HUES64 (cell line): ENCODE measurements at regions not wholly inside any gene's neighbourhood (a gene's known extent, or its start where the extent isn't known, plus 50 kb on each side); places are given as distances from the start of the nearest gene placed in this dataset.

ENCODE experiments used
- H3K27ac ChIP-seq: 2 replicates; pipeline ENCODE4 v1.7.0; 2013; ENCODE audit warnings: low read depth, low read length, inconsistent platforms
- H3K27me3 ChIP-seq: 2 replicates; pipeline ENCODE4 v1.6.1; 2013; ENCODE audit warnings: mild to moderate bottlenecking, low read length; ENCODE audit not compliant: insufficient read depth
- H3K36me3 ChIP-seq: 2 replicates; pipeline ENCODE4 v1.6.1; 2013; ENCODE audit warnings: mild to moderate bottlenecking, low read length; ENCODE audit not compliant: insufficient read depth
- H3K4me1 ChIP-seq: 2 replicates; pipeline ENCODE4 v1.6.1; 2013; ENCODE audit warnings: mild to moderate bottlenecking, low read length, moderate library complexity; ENCODE audit not compliant: insufficient read depth
- H3K4me3 ChIP-seq: 2 replicates; pipeline ENCODE4 v1.5.1; 2013; ENCODE audit warnings: mild to moderate bottlenecking, low read length, moderate library complexity
- H3K9ac ChIP-seq: 2 replicates; pipeline ENCODE4 v1.6.1; 2013; ENCODE audit warnings: mild to moderate bottlenecking, low read depth, low read length
- H3K9me3 ChIP-seq: 2 replicates; pipeline ENCODE4 v1.6.1; 2013; ENCODE audit warnings: low read depth, low read length; ENCODE audit not compliant: insufficient read depth
- WGBS: fragments of 150-250, 120-280 bp; methylation state at CpG from one replicate; pipeline ENCODE4 v1.1.7; 2013; ENCODE audit warnings: missing lambda C conversion rate; 5-methylcytosine and 5-hydroxymethylcytosine counted together

GRCh38 chr7:13282377-13282980 is 595.0 kb downstream of the ARL4A start:
- no peaks in the 10 kb centered on the region for H3K36me3 ChIP-seq
- H3K4me3 ChIP-seq = no peak overlapping the region
- H3K9ac ChIP-seq = no peak overlapping the region
- no peaks in the 10 kb centered on the region for H3K27me3 ChIP-seq
- no peak overlapping the region for H3K27ac ChIP-seq
- 96% methylated on average over 2 of the region's 3 CpGs for WGBS
- H3K9me3 ChIP-seq = no peaks in the 10 kb centered on the region
- H3K4me1 ChIP-seq = no peaks in the 10 kb centered on the region

- Histone ChIP-seq H3K36me3 (no peaks in the 10 kb centered on the region), H3K4me3 (no peak overlapping the region), H3K9ac (no peak overlapping the region), H3K4me1 (no peaks in the 10 kb centered on the region), H3K27ac (no peak overlapping the region), H3K27me3 (no peaks in the 10 kb centered on the region), H3K9me3 (no peaks in the 10 kb centered on the region)
- WGBS = 93% methylated on average over 3 of the region's 4 CpGs
Observed at GRCh38 chr7:13286916-13287315, 599.5 kb downstream of the ARL4A start.

GRCh38 chr7:13288516-13288915 is 601.1 kb downstream of the ARL4A start:
- no peaks in the 10 kb centered on the region for H3K27me3 ChIP-seq
- H3K4me1 ChIP-seq = no peaks in the 10 kb centered on the region
- H3K36me3 ChIP-seq = no peaks in the 10 kb centered on the region
- H3K9ac ChIP-seq = no peak overlapping the region
- H3K9me3 ChIP-seq = no peaks in the 10 kb centered on the region
- no peak overlapping the region for H3K27ac ChIP-seq
- H3K4me3 ChIP-seq = no peak overlapping the region

- no peaks in the 10 kb centered on the region for H3K27me3 ChIP-seq
- H3K4me3 ChIP-seq = no peak overlapping the region
- H3K27ac ChIP-seq = no peak overlapping the region
Observed at GRCh38 chr7:13290975-13291374, 603.5 kb downstream of the ARL4A start.

GRCh38 chr7:13293264-13294002 is 606.0 kb downstream of the ARL4A start:
- no peak overlapping the region for H3K27ac ChIP-seq
- H3K36me3 ChIP-seq = no peaks in the 10 kb centered on the region
- no peak overlapping the region for H3K9ac ChIP-seq
- H3K9me3 ChIP-seq = no peaks in the 10 kb centered on the region
- WGBS = 89% methylated on average over 1 of the region's 2 CpGs
- no peaks in the 10 kb centered on the region for H3K4me1 ChIP-seq
- no peak overlapping the region for H3K4me3 ChIP-seq
- no peaks in the 10 kb centered on the region for H3K27me3 ChIP-seq

More at GRCh38 chr7:13290975-13291374, 603.5 kb downstream of the ARL4A start:
- Histone ChIP-seq H3K4me1 (no peaks in the 10 kb centered on the region), H3K9me3 (no peaks in the 10 kb centered on the region), H3K36me3 (no peaks in the 10 kb centered on the region), H3K9ac (no peak overlapping the region)

GRCh38 chr7:13307040-13307439 is 619.6 kb downstream of the ARL4A start:
- H3K36me3 ChIP-seq = no peaks in the 10 kb centered on the region
- peaks cover 30% of the 10 kb centered on the region for H3K9me3 ChIP-seq
- no peaks in the 10 kb centered on the region for H3K27me3 ChIP-seq
- H3K9ac ChIP-seq = no peak overlapping the region
- H3K4me1 ChIP-seq = peaks cover 11% of the 10 kb centered on the region; the same call in 1 of the 2 replicates
- peak overlapping the region; percentile 83; the same call in 1 of the 2 replicates for H3K27ac ChIP-seq
- no peak overlapping the region; the same call in 1 of the 2 replicates for H3K4me3 ChIP-seq

DNA sequence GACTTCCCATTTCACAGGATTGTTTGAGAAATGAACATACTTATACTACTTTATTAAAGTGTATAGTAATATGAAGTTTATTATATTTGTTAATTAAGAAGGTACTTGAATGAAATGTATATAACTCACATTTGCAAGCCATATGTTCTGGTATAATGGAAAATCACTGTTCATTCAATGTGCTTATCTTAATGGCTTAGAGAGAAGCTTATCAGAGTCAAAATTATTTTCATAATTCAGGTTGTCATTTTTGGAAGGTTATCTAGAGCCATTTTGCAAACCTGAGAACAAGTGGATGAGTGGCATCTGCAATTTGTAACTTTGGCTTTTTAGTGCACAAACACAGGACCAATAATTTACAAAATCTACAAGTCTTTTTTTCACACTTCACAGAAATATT is 621.0 kb downstream of the ARL4A start:
- H3K36me3 ChIP-seq = no peaks in the 10 kb centered on the region
- H3K9me3 ChIP-seq = peaks cover 44% of the 10 kb centered on the region
- no peak overlapping the region for H3K9ac ChIP-seq
- H3K27me3 ChIP-seq = no peaks in the 10 kb centered on the region
- no peak overlapping the region; the same call in 1 of the 2 replicates for H3K27ac ChIP-seq
- H3K4me1 ChIP-seq = peaks cover 11% of the 10 kb centered on the region; the same call in 1 of the 2 replicates
- no peak overlapping the region for H3K4me3 ChIP-seq

- no peaks in the 10 kb centered on the region for H3K36me3 ChIP-seq
- H3K9me3 ChIP-seq = peaks cover 55% of the 10 kb centered on the region
- no peak overlapping the region for H3K4me3 ChIP-seq
- peaks cover 11% of the 10 kb centered on the region; the same call in 1 of the 2 replicates for H3K4me1 ChIP-seq
- H3K27me3 ChIP-seq = no peaks in the 10 kb centered on the region
- no peak overlapping the region for H3K9ac ChIP-seq
- H3K27ac ChIP-seq = no peak overlapping the region
Observed at GRCh38 chr7:13309535-13309934, 622.1 kb downstream of the ARL4A start.

GRCh38 chr7:13312307-13312706 is 624.9 kb downstream of the ARL4A start:
- peaks cover 66% of the 10 kb centered on the region for H3K9me3 ChIP-seq

GRCh38 chr7:13320333-13320732 is 632.9 kb downstream of the ARL4A start:
- Histone ChIP-seq H3K27me3 (no peaks in the 10 kb centered on the region), H3K9me3 (0 out of 2 replicates have a peak, but pooled peaks cover 3% of the 10 kb centered on the region), H3K4me3 (no peak overlapping the region), H3K36me3 (no peaks in the 10 kb centered on the region), H3K9ac (no peak overlapping the region), H3K4me1 (peaks cover 26% of the 10 kb centered on the region), H3K27ac (no peak overlapping the region)

More at GRCh38 chr7:13312307-13312706, 624.9 kb downstream of the ARL4A start:
- 98% methylated on average over 5 of the region's 5 CpGs for WGBS
- Histone ChIP-seq H3K9ac (no peak overlapping the region), H3K4me1 (peaks cover 9% of the 10 kb centered on the region; the same call in 1 of the 2 replicates), H3K27me3 (no peaks in the 10 kb centered on the region), H3K36me3 (no peaks in the 10 kb centered on the region), H3K4me3 (no peak overlapping the region), H3K27ac (no peak overlapping the region)

DNA sequence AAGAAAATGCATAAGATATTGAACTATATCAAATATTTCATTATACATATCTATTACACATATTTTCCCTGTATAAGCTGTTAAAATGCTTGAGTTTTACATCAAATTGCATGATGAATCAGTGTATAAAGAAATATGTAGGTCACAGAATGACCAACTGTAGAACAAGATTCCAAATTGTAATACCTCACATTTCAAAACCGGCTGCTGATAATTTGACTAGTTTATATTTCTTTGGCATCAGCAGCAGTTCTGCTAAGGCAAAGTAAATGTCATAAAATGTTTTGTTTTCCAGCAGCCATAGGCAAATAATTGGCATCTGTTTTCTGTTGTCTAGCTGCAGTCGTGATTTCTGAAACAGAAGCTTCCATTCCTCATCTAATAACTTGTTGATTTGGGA is 633.9 kb downstream of the ARL4A start:
- 88% methylated on average over 2 of the region's 2 CpGs for WGBS
- Histone ChIP-seq H3K9me3 (peaks cover 5% of the 10 kb centered on the region; the same call in 1 of the 2 replicates), H3K9ac (no peak overlapping the region), H3K27me3 (no peaks in the 10 kb centered on the region), H3K4me3 (no peak overlapping the region), H3K36me3 (no peaks in the 10 kb centered on the region), H3K27ac (no peak overlapping the region), H3K4me1 (peaks cover 26% of the 10 kb centered on the region)
